GM13977 (cell line): ENCODE measurements at regions not wholly inside any gene's neighbourhood (a gene's known extent, or its start where the extent isn't known, plus 50 kb on each side); places are given as distances from the start of the nearest gene placed in this dataset.

ENCODE experiments used
- DNase-seq: peaks from one replicate; pipeline ENCODE4 v3.0.0; 2012; ENCODE audit warnings: low spot score
- CTCF ChIP-seq: IDR thresholded peaks from 2 replicates; pipeline ENCODE4 v1.5.1; 2012; ENCODE audit warnings: mild to moderate bottlenecking, control low read depth; ENCODE audit not compliant: insufficient read depth; ENCODE audit errors: extremely low read depth, missing control alignments
- in situ Hi-C: fragments of 300-500 bp; cut with MboI; formaldehyde crosslinking; loops from one replicate; pipeline ENCODE4 v1.12.0; 2022; ENCODE audit warnings: low sequenced_read_pairs, low pct_unique_long_range_greater_than_20kb, mixed read lengths, inconsistent platforms; ENCODE audit not compliant: unreplicated experiment

- in situ Hi-C loops, result no loop called here
- DNase-seq, result no peak
- TF ChIP-seq CTCF, result no peak
Measured at GRCh38 chr7:131969560-131969959, 413.1 kb upstream of the PODXL start.

DNA sequence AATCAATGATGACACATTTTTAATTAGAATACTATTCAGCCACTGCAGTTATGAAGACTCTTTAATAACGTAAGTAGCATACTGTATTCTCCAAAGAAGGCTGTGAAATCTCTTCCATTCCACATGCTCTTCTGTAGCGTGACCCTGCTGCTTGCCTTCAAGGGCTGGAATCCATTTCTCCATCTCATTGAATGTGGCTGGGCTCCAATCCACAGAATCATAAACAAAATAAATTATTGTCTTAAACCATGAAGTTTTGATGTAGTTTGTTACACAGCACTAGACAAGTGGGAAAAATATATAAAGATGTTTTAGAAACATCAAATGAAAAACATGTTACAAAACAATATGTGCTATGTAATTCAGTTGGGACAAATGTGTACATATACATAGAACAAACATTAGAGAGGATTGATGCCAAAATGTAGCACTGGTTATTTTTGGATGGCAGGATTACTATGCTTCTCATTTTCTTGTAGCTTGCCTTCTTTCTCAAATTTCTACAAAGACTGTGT, 410.8 kb upstream of the PODXL start:
- in situ Hi-C loops, result no loop called here
- no peak for TF ChIP-seq CTCF
- DNase-seq, result no peak

DNA sequence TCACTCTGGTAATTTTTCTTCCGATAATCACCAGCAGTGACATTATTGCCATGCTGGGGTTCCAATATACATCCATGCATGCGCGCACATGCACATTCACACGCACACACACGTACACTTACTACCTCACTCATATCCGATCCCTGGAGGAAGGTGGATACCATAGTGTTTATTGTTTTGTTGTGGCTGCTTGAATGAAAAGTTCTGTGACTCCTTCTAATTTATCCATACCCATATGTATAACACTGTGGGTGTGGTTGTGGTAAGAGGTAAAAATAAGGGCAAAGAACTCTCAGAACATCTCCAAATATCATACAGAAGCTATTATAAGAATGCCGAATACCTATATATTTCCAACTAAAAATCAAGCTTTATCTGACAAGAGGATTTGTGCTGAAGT, 407.8 kb upstream of the PODXL start:
- in situ Hi-C loops, result no loop called here
- no peak for DNase-seq
- no peak for TF ChIP-seq CTCF

- no peak for DNase-seq
- in situ Hi-C loops, result no loop called here
- TF ChIP-seq CTCF, result no peak
Measured at GRCh38 chr7:131961054-131961680, 404.7 kb upstream of the PODXL start.

DNA sequence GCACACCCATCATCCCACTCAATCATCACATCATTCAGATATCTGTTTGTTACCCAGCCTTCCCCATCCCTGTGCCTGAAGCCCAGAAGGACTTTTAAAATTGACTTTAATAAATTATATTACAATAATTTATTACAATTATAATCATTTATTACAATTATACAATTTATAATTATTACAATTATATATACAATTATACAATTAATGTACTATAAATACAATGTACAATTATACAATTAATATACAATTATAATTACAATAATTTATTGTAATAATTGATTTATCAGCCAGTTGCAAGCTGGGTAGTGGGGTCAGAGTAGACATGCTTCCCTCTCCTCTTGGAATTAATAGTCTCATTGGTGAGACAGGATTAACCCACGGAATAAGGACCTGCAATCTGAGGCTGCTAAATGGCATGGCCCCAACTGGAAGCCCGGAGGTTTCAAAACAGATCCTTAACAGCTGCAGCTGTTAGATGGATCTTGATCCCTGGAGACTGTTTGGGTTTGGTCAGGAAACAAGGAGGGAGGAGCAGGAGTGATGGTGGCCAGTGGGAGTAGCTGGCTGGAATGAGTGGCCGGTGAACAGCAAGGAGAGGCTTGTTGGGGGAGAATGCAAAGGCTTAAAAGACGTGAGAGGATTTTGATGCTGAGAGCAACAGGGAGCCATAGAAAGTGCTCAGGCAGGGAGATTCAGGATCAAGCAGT, 402.8 kb upstream of the PODXL start:
- in situ Hi-C loops, result no loop called here
- TF ChIP-seq CTCF, result no peak
- DNase-seq, result no peak

DNA sequence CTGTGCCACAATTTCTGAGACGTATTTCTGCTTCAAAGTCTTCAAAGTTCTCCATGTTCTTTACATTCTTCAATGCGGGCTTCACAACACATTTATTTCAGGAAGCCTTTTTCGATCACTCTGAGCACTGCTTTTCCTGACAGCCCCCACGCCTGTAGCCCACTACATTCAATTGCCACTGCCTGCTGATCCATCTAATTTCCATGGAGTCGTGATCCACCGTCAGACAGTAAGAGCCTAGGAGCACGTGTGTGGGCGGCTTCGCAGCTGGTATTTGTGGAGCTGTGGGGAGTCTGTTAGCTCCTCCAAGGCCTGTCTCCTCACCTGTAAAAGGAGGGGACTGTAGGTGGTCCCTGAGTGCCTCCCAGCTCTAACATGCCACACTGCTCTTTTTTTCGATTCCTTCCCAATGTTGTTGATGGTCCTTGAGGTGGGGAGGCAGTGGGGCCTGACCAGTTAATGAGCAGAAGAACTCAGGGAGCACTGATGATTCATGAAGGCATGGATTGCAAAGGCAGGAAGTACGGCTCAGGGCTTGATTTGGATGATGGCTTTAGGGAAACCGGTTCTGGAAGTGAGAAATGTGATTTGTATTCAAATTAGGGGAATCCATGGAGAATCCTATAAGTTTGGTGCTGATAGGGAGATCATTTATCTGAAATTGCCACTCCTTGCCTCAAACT, 401.1 kb upstream of the PODXL start:
- TF ChIP-seq CTCF, result no peak
- DNase-seq, result no peak
- in situ Hi-C loops, result no loop called here
